HCT116 (cell line): ENCODE measurements at regions not wholly inside any gene's neighbourhood (a gene's known extent, or its start where the extent isn't known, plus 50 kb on each side); places are given as distances from the start of the nearest gene placed in this dataset.

Experiments used
- ATAC-seq: fragments of 200-7000 bp; cut with Tn5 transposase; 2 replicates; pipeline ENCODE4 v1.9.1; 2020; ENCODE audit warnings: mild to moderate bottlenecking, moderate library complexity
- BruUV-seq: library from RNA; stranded (reverse); fragments of 400-500 nt; replicated peaks from 2 replicates; lab custom pipeline; 2021; lab: Mats Ljungman, UMichigan
- CTCF ChIA-PET: fragments of 300-600 bp; sonication (Branson Sonifier 250); formaldehyde crosslinking; loops from one replicate; lab custom pipeline; 2021; ENCODE audit warnings: antibody characterized with exemption; lab: Charles Lee
- POLR2A ChIA-PET: fragments of 300-600, 350-600 bp; sonication (Branson Sonifier 250); formaldehyde crosslinking; loops from one replicate; lab custom pipeline; 2021; ENCODE audit warnings: antibody characterized with exemption; lab: Charles Lee
- RAD21 ChIA-PET, 2 experiments: fragments of 300-600 bp; sonication (Branson Sonifier 250); formaldehyde crosslinking; loops; one replicate each; lab custom pipeline; 2023; ENCODE audit warnings: low total read pairs in 2 of 2; ENCODE audit not compliant: uncharacterized antibody in 2 of 2, unreplicated experiment in 2 of 2, low non-redundant PET in 1 of 2; lab: Charles Lee
- DNase-seq: peaks from one replicate; pipeline ENCODE4 v3.0.0-alpha.2; 2010; ENCODE audit warnings: low read depth, low spot score
- H2AFZ ChIP-seq: fragments of 200-600 bp; shearing (Covaris generic), sonication (generic); 2 replicates; pipeline ENCODE4 v1.6.1; 2017; ENCODE audit warnings: low read depth, mixed run types, mixed read lengths, antibody characterized with exemption, low read length; ENCODE audit not compliant: poor library complexity, severe bottlenecking
- H3K27ac ChIP-seq: 2 replicates; pipeline ENCODE4 v1.5.1; 2012; ENCODE audit warnings: low read depth, low read length
- H3K27me3 ChIP-seq: fragments of 200-600 bp; sonication (generic); 2 replicates; pipeline ENCODE4 v1.6.1; 2016; ENCODE audit warnings: mixed run types, low read length, mixed read lengths; ENCODE audit not compliant: insufficient read depth
- H3K36me3 ChIP-seq, 2 experiments: fragments of 200-500 bp in 1 of 2; fragments of 200-600 bp in 1 of 2; sonication (Bioruptor generic) in 1 of 2; sonication (generic) in 1 of 2; 2 replicates each; pipeline versions ENCODE4 v1.5.1 to v1.6.1; 2014 to 2016; ENCODE audit warnings: low read length in 2 of 2, inconsistent platforms in 1 of 2, mixed read lengths in 1 of 2, mixed run types in 1 of 2; ENCODE audit not compliant: insufficient read depth in 2 of 2, control insufficient read depth in 1 of 2
- H3K4me1 ChIP-seq, 2 experiments: fragments of 200-600 bp in 1 of 2; sonication (generic) in 1 of 2; 2 replicates each; pipeline versions ENCODE4 v1.5.1 to v1.6.1; 2012 to 2017; ENCODE audit warnings: low read length in 2 of 2, inconsistent platforms in 1 of 2, mild to moderate bottlenecking in 1 of 2, mixed read lengths in 1 of 2, mixed run types in 1 of 2, moderate library complexity in 1 of 2; ENCODE audit not compliant: insufficient read depth in 2 of 2, control insufficient read depth in 1 of 2
- H3K4me2 ChIP-seq: fragments of 200-600 bp; sonication (generic); 2 replicates; pipeline ENCODE4 v1.6.1; 2017; ENCODE audit warnings: mixed run types, low read length, mixed read lengths
- H3K4me3 ChIP-seq, 2 experiments: fragments of 200-600 bp in 1 of 2; sonication (generic) in 1 of 2; replicated peaks in 1 of 2; 2 replicates each; pipeline ENCODE4 v1.5.1; 2011 to 2016; ENCODE audit warnings: low read length in 2 of 2, control low read depth in 1 of 2, low read depth in 1 of 2, mild to moderate bottlenecking in 1 of 2, mixed read lengths in 1 of 2, mixed run types in 1 of 2
- H3K79me2 ChIP-seq: fragments of 200-600 bp; sonication (generic); 2 replicates; pipeline ENCODE4 v1.6.1; 2017; ENCODE audit warnings: mild to moderate bottlenecking, mixed run types, low read length, moderate library complexity, mixed read lengths; ENCODE audit not compliant: insufficient read depth
- H3K9ac ChIP-seq: fragments of 200-600 bp; sonication (generic); 2 replicates; pipeline ENCODE4 v1.6.1; 2016; ENCODE audit warnings: low read length, mixed read lengths
- H3K9me2 ChIP-seq: fragments of 200-600 bp; sonication (generic), shearing (Covaris generic); 2 replicates; pipeline ENCODE4 v1.6.1; 2017; ENCODE audit warnings: mixed run types, mild to moderate bottlenecking, moderate library complexity; ENCODE audit not compliant: insufficient read depth
- H3K9me3 ChIP-seq, 2 experiments: fragments of 200-500 bp in 1 of 2; fragments of 200-600 bp in 1 of 2; sonication (Bioruptor generic) in 1 of 2; sonication (generic) in 1 of 2; 2 replicates each; pipeline ENCODE4 v1.6.1; 2014 to 2017; ENCODE audit warnings: low read length in 2 of 2, mixed read lengths in 2 of 2, inconsistent platforms in 1 of 2, low read depth in 1 of 2, mild to moderate bottlenecking in 1 of 2, mixed run types in 1 of 2, moderate library complexity in 1 of 2; ENCODE audit not compliant: control insufficient read depth in 1 of 2, insufficient read depth in 1 of 2
- H4K20me1 ChIP-seq: fragments of 200-600 bp; sonication (generic), shearing (Covaris generic); 2 replicates; pipeline ENCODE4 v1.6.1; 2017; ENCODE audit warnings: mixed run types, mild to moderate bottlenecking, moderate library complexity; ENCODE audit not compliant: insufficient read depth
- EGR1 ChIP-seq: IDR thresholded peaks from 2 replicates; pipeline ENCODE4 v1.6.1; 2012; ENCODE audit warnings: low read depth
- ELF1 ChIP-seq: IDR thresholded peaks from 2 replicates; pipeline ENCODE4 v1.6.1; 2012; ENCODE audit warnings: low read depth, borderline replicate concordance
- EZH2 ChIP-seq: fragments of 200-600 bp; sonication (generic); IDR thresholded peaks from 2 replicates; pipeline ENCODE4 v1.6.1; 2017; ENCODE audit warnings: antibody characterized with exemption, mixed run types
- FOSL1 ChIP-seq: IDR thresholded peaks from 2 replicates; pipeline ENCODE4 v1.6.1; 2012; ENCODE audit warnings: low read depth
- JUND ChIP-seq: IDR thresholded peaks from 2 replicates; pipeline ENCODE4 v1.6.1; 2012
- POLR2A ChIP-seq: IDR thresholded peaks from 2 replicates; pipeline ENCODE4 v1.7.0; 2011; ENCODE audit warnings: borderline replicate concordance; ENCODE audit not compliant: insufficient read depth, insufficient read length; ENCODE audit errors: extremely low read depth
- POLR2AphosphoS5 ChIP-seq: IDR thresholded peaks from 2 replicates; pipeline ENCODE4 v1.6.1; 2011; ENCODE audit warnings: mild to moderate bottlenecking, low read depth, low read length, moderate library complexity
- RAD21 ChIP-seq: IDR thresholded peaks from 2 replicates; pipeline ENCODE4 v1.6.1; 2012; ENCODE audit warnings: low read depth, mild to moderate bottlenecking
- SP1 ChIP-seq: IDR thresholded peaks from 2 replicates; pipeline ENCODE4 v1.6.1; 2012; ENCODE audit warnings: low read depth
- SRF ChIP-seq: IDR thresholded peaks from 2 replicates; pipeline ENCODE4 v1.6.1; 2012; ENCODE audit warnings: low read depth
- YY1 ChIP-seq: IDR thresholded peaks from 2 replicates; pipeline ENCODE4 v1.6.1; 2011; ENCODE audit warnings: low read length, low read depth, moderate library complexity, mild to moderate bottlenecking; ENCODE audit not compliant: insufficient replicate concordance; ENCODE audit errors: extremely low read depth
- ZFX ChIP-seq: fragments of 450-650 bp; IDR thresholded peaks from 2 replicates; pipeline ENCODE4 v1.6.1; 2017
- ZNF274 ChIP-seq: fragments of 200-500 bp; sonication (Bioruptor generic); IDR thresholded peaks from 2 replicates; pipeline ENCODE4 v1.6.1; 2014; ENCODE audit warnings: mild to moderate bottlenecking, low read depth, low read length, inconsistent platforms
- intact Hi-C: fragments of 100-400 bp; cut with micrococcal nuclease; formaldehyde crosslinking; loops from 2 replicates; pipeline ENCODE4 v1.10.0; 2022
- TF ChIP-seq, protein P1 (sequence below): IDR thresholded peaks from 2 replicates; pipeline ENCODE4 v1.6.1; 2012
- TF ChIP-seq, protein P2 (sequence below): IDR thresholded peaks from 2 replicates; pipeline ENCODE4 v1.6.1; 2012
- TF ChIP-seq, protein P3 (sequence below): IDR thresholded peaks from 2 replicates; pipeline ENCODE4 v1.6.1; 2012; ENCODE audit warnings: low read depth
- TF ChIP-seq, protein P4 (sequence below), 3 experiments: fragments of 200-600 bp in 1 of 3; sonication (generic) in 1 of 3; IDR thresholded peaks in 2 of 3; conservative IDR thresholded peaks in 1 of 3; 2 replicates each; pipeline ENCODE4 v1.5.1; 2012 to 2017; ENCODE audit warnings: low read depth in 2 of 3, low read length in 2 of 3, antibody characterized with exemption in 1 of 3, borderline replicate concordance in 1 of 3, control low read depth in 1 of 3, mild to moderate bottlenecking in 1 of 3, mixed read lengths in 1 of 3, mixed run types in 1 of 3, moderate library complexity in 1 of 3; ENCODE audit not compliant: insufficient read depth in 1 of 3

DNA sequence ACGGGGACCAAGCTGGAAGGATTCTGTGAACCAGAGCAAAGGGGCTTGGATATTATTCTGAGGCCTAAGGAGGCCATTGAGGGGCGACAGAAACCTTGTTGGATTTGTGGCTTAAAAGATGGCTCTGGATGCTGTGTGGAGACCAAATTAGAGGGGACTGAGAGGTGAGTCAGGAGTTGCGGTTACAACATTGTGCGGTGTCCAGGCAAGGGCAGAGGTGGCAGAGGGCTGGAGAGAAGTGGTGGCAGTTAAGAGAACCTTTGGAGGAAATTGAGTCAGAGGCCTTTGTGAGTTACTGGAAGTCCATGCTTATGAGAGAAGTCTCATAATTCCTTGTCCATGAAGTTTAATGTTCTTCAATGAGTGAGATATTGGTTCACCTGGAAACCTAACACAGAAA, 143.2 kb downstream of the FAM43A start:
- Histone ChIP-seq H3K4me2 (no peak overlapping the region), H3K79me2 (no peaks in the 10 kb centered on the region), H3K36me3 (no peaks in the 10 kb centered on the region), H2AFZ (no peak overlapping the region), H4K20me1 (no peaks in the 10 kb centered on the region), H3K4me3 (no peak overlapping the region), H3K4me1 (no peaks in the 10 kb centered on the region), H3K9me2 (no peaks in the 10 kb centered on the region), H3K27me3 (no peaks in the 10 kb centered on the region), H3K9ac (no peak overlapping the region), H3K27ac (no peak overlapping the region), H3K9me3 (no peaks in the 10 kb centered on the region)
- BruUV-seq, result no TSS peak
- RAD21 ChIA-PET, result no interaction called here
- POLR2A ChIA-PET, result no interaction called here
- ATAC-seq (no peak), DNase-seq (no peak)
- CTCF ChIA-PET, result no interaction called here
- intact Hi-C loops, result no loop called here
- TF ChIP-seq SRF, result no peak
- TF ChIP-seq POLR2A, result no peak
- no peak for TF ChIP-seq EGR1
- no peak for TF ChIP-seq EZH2
- no peak for TF ChIP-seq YY1
- TF ChIP-seq ZNF274, result no peak
- TF ChIP-seq SP1, result no peak
- no peak for TF ChIP-seq ELF1
- TF ChIP-seq, protein P1, sequence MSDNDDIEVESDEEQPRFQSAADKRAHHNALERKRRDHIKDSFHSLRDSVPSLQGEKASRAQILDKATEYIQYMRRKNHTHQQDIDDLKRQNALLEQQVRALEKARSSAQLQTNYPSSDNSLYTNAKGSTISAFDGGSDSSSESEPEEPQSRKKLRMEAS, result no peak

DNA sequence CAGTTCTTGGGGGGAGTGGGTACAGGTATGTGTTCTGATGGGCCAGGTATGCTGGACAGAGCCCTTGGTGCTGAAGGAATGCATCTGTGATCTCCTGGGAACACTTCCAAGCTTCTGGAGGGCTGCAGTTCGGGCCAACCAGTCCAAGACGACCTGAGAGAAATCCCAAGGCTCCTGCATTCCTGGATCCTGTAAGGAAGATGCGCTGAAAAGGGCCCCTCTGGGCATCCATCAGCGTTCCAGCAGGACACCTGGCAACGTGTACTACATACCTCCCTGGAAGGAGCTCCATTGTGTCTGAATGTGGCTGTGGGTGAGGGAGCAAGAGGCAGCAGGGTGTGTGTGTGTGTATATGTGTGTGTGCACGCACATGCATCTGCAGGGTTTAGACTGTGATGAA, 144.7 kb downstream of the FAM43A start:
- no peak overlapping the region for H3K27ac ChIP-seq
- intact Hi-C loops, result no loop called here
- H3K9me3 ChIP-seq, result no peaks in the 10 kb centered on the region
- no peak for DNase-seq
- no peaks in the 10 kb centered on the region for H3K9me2 ChIP-seq
- H4K20me1 ChIP-seq, result no peaks in the 10 kb centered on the region
- POLR2A ChIA-PET, result no interaction called here
- H3K79me2 ChIP-seq, result no peaks in the 10 kb centered on the region
- BruUV-seq, result no TSS peak
- RAD21 ChIA-PET, result no interaction called here
- H3K4me2 ChIP-seq, result no peak overlapping the region
- no peak overlapping the region for H3K4me3 ChIP-seq
- no peak overlapping the region for H2AFZ ChIP-seq
- no peak for ATAC-seq
- no peaks in the 10 kb centered on the region for H3K27me3 ChIP-seq
- H3K36me3 ChIP-seq, result no peaks in the 10 kb centered on the region
- no peaks in the 10 kb centered on the region for H3K4me1 ChIP-seq
- H3K9ac ChIP-seq, result no peak overlapping the region
- CTCF ChIA-PET, result no interaction called here
- TF ChIP-seq, protein P2, sequence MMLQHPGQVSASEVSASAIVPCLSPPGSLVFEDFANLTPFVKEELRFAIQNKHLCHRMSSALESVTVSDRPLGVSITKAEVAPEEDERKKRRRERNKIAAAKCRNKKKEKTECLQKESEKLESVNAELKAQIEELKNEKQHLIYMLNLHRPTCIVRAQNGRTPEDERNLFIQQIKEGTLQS, result no peak
- TF ChIP-seq JUND, result no peak
- TF ChIP-seq SRF, result no peak
- TF ChIP-seq RAD21, result no peak
- no peak for TF ChIP-seq EGR1
- TF ChIP-seq, protein P3, sequence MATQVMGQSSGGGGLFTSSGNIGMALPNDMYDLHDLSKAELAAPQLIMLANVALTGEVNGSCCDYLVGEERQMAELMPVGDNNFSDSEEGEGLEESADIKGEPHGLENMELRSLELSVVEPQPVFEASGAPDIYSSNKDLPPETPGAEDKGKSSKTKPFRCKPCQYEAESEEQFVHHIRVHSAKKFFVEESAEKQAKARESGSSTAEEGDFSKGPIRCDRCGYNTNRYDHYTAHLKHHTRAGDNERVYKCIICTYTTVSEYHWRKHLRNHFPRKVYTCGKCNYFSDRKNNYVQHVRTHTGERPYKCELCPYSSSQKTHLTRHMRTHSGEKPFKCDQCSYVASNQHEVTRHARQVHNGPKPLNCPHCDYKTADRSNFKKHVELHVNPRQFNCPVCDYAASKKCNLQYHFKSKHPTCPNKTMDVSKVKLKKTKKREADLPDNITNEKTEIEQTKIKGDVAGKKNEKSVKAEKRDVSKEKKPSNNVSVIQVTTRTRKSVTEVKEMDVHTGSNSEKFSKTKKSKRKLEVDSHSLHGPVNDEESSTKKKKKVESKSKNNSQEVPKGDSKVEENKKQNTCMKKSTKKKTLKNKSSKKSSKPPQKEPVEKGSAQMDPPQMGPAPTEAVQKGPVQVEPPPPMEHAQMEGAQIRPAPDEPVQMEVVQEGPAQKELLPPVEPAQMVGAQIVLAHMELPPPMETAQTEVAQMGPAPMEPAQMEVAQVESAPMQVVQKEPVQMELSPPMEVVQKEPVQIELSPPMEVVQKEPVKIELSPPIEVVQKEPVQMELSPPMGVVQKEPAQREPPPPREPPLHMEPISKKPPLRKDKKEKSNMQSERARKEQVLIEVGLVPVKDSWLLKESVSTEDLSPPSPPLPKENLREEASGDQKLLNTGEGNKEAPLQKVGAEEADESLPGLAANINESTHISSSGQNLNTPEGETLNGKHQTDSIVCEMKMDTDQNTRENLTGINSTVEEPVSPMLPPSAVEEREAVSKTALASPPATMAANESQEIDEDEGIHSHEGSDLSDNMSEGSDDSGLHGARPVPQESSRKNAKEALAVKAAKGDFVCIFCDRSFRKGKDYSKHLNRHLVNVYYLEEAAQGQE, result no peak
- no peak for TF ChIP-seq POLR2AphosphoS5
- TF ChIP-seq, protein P1, result no peak
- TF ChIP-seq YY1, result no peak
- TF ChIP-seq EZH2, result no peak
- no peak for TF ChIP-seq ZFX
- no peak for TF ChIP-seq FOSL1
- TF ChIP-seq, protein P4, sequence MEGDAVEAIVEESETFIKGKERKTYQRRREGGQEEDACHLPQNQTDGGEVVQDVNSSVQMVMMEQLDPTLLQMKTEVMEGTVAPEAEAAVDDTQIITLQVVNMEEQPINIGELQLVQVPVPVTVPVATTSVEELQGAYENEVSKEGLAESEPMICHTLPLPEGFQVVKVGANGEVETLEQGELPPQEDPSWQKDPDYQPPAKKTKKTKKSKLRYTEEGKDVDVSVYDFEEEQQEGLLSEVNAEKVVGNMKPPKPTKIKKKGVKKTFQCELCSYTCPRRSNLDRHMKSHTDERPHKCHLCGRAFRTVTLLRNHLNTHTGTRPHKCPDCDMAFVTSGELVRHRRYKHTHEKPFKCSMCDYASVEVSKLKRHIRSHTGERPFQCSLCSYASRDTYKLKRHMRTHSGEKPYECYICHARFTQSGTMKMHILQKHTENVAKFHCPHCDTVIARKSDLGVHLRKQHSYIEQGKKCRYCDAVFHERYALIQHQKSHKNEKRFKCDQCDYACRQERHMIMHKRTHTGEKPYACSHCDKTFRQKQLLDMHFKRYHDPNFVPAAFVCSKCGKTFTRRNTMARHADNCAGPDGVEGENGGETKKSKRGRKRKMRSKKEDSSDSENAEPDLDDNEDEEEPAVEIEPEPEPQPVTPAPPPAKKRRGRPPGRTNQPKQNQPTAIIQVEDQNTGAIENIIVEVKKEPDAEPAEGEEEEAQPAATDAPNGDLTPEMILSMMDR (IDR thresholded peaks at IDR 0.05 in 2 of 3, conservative IDR thresholded peaks at IDR 0.05 in 1 of 3; ENCODE audit: borderline replicate concordance in 1 of 3, insufficient read depth in 1 of 3, low read depth in 2 of 3, low read length in 2 of 3), result no peak
